GM12878 (cell line): ENCODE measurements at regions not wholly inside any gene's neighbourhood (a gene's known extent, or its start where the extent isn't known, plus 50 kb on each side); places are given as distances from the start of the nearest gene placed in this dataset.

ENCODE experiments used
- ATAC-seq: fragments of 200-7000 bp; cut with Tn5 transposase; 3 replicates; pipeline ENCODE4 v1.9.1; 2020; ENCODE audit warnings: mild to moderate bottlenecking, moderate library complexity
- BruUV-seq: library from RNA; stranded (reverse); fragments of 400-500 nt; replicated peaks from 2 replicates; lab custom pipeline; 2021; lab: Mats Ljungman, UMichigan
- CTCF ChIA-PET: fragments of 300-600 bp; sonication (Branson Sonifier 250); formaldehyde crosslinking; extraction: SDS; loops from one replicate; lab custom pipeline; 2021; ENCODE audit warnings: inconsistent platforms; lab: Yijun Ruan, JAX
- POLR2A ChIA-PET: fragments of 350-600 bp; formaldehyde crosslinking; extraction: SDS; loops from one replicate; lab custom pipeline; 2021; ENCODE audit warnings: inconsistent platforms; lab: Charles Lee
- RAD21 ChIA-PET: fragments of 300-600 bp; sonication (Branson Sonifier 250); formaldehyde crosslinking; loops from one replicate; lab custom pipeline; 2023; ENCODE audit warnings: antibody characterized with exemption; ENCODE audit not compliant: unreplicated experiment; lab: Charles Lee
- SMC1A ChIA-PET: fragments of 300-600 bp; sonication (Branson Sonifier 250); formaldehyde crosslinking; loops from one replicate; lab custom pipeline; 2023; ENCODE audit not compliant: unreplicated experiment, uncharacterized antibody; lab: Charles Lee
- DNase-seq: peaks from one replicate; pipeline ENCODE4 v3.0.0-alpha.2; 2011; ENCODE audit warnings: low read depth, low spot score
- FAIRE-seq: peaks from 3 replicates; lab custom pipeline; 2011; peaks lifted over from hg19 to GRCh38; lab: Jason Lieb, UNC
- H2AFZ ChIP-seq: 2 replicates; pipeline ENCODE4 v1.6.0; 2011; ENCODE audit warnings: low read depth, low read length, control low read depth; ENCODE audit not compliant: control insufficient read depth
- H3K27ac ChIP-seq: 2 replicates; pipeline ENCODE4 v1.5.1; 2011; ENCODE audit warnings: control low read depth; ENCODE audit not compliant: control insufficient read depth, insufficient read depth
- H3K27me3 ChIP-seq, 2 experiments: replicated peaks in 1 of 2; 2 replicates each; pipeline versions ENCODE4 v1.6.0 to v1.6.1; 2011; ENCODE audit warnings: low read length in 1 of 2; ENCODE audit not compliant: control insufficient read depth in 2 of 2, insufficient read depth in 2 of 2
- H3K36me3 ChIP-seq, 2 experiments: 2 replicates each; pipeline ENCODE4 v1.5.1; 2011; ENCODE audit warnings: low read length in 1 of 2; ENCODE audit not compliant: control insufficient read depth in 2 of 2, insufficient read depth in 2 of 2
- H3K4me1 ChIP-seq: 2 replicates; pipeline ENCODE4 v1.6.1; 2011; ENCODE audit warnings: mild to moderate bottlenecking, low read length, moderate library complexity, mixed read lengths; ENCODE audit not compliant: control insufficient read depth, insufficient read depth
- H3K4me2 ChIP-seq: 2 replicates; pipeline ENCODE4 v1.6.0; 2011; ENCODE audit warnings: control low read depth; ENCODE audit not compliant: control insufficient read depth, insufficient read depth
- H3K4me3 ChIP-seq: fragments of 200-600 bp; sonication (generic); 2 replicates; pipeline ENCODE4 v1.5.1; 2016
- H3K79me2 ChIP-seq: 2 replicates; pipeline ENCODE4 v1.6.0; 2011; ENCODE audit warnings: low read length; ENCODE audit not compliant: control insufficient read depth, insufficient read depth
- H3K9ac ChIP-seq: 2 replicates; pipeline ENCODE4 v1.8.0; 2011; ENCODE audit warnings: low read length, control low read depth, mixed read lengths; ENCODE audit not compliant: control insufficient read depth, insufficient read depth
- H3K9me3 ChIP-seq: replicated peaks from 3 replicates; pipeline ENCODE4 v1.5.1; 2011; ENCODE audit warnings: mild to moderate bottlenecking, low read length; ENCODE audit not compliant: control insufficient read depth, insufficient read depth
- H4K20me1 ChIP-seq: 2 replicates; pipeline ENCODE4 v1.6.0; 2011; ENCODE audit not compliant: control insufficient read depth, insufficient read depth
- ASH2L ChIP-seq: fragments of 300-600, 200-600 bp; sonication (generic); IDR thresholded peaks from 2 replicates; pipeline ENCODE4 v1.6.1; 2017; ENCODE audit warnings: low read depth, mild to moderate bottlenecking, borderline replicate concordance
- ATF7 ChIP-seq: fragments of 450-650 bp; IDR thresholded peaks from 2 replicates; pipeline ENCODE4 v1.6.1; 2016; ENCODE audit warnings: low read depth, mild to moderate bottlenecking
- MTA2 ChIP-seq: fragments of 450-650 bp; IDR thresholded peaks from 2 replicates; pipeline ENCODE4 v1.6.1; 2016; ENCODE audit warnings: low read depth, mild to moderate bottlenecking, moderate library complexity
- NFYA ChIP-seq: IDR thresholded peaks from 2 replicates; pipeline ENCODE4 v1.6.1; 2011; ENCODE audit warnings: low read depth, mild to moderate bottlenecking, low read length, improper control_type of control experiment, borderline replicate concordance
- NR2C1 ChIP-seq: fragments of 450-650 bp; IDR thresholded peaks from 2 replicates; pipeline ENCODE4 v1.6.1; 2017; ENCODE audit warnings: antibody characterized with exemption, mild to moderate bottlenecking, moderate library complexity
- POLR2AphosphoS5 ChIP-seq: IDR thresholded peaks from 2 replicates; pipeline ENCODE4 v1.6.1; 2011; ENCODE audit warnings: mild to moderate bottlenecking, low read length, inconsistent platforms
- STAT3 ChIP-seq: IDR thresholded peaks from 2 replicates; pipeline ENCODE4 v1.6.1; 2011; ENCODE audit warnings: low read depth, low read length, improper control_type of control experiment
- WGBS: methylation state at CpG from one replicate; pipeline ENCODE4 v1.1.6; 2016; ENCODE audit warnings: low lambda C conversion rate; ENCODE audit not compliant: insufficient replicate concordance, insufficient coverage; ENCODE audit errors: missing lambda C conversion rate; 5-methylcytosine and 5-hydroxymethylcytosine counted together
- in situ Hi-C: fragments of 300-500 bp; cut with MboI; formaldehyde crosslinking; loops from 9 replicates; pipeline ENCODE4 v1.14.3; 2018; ENCODE audit warnings: mixed read lengths
- intact Hi-C: fragments of 100-400 bp; cut with micrococcal nuclease; formaldehyde crosslinking; loops from one replicate; pipeline ENCODE4 v1.14.2; 2022; ENCODE audit not compliant: unreplicated experiment
- TF ChIP-seq, protein P1 (sequence below): IDR thresholded peaks from 2 replicates; pipeline ENCODE4 v1.6.1; 2012; ENCODE audit warnings: improper control_type of control experiment, low read depth, low read length; ENCODE audit not compliant: insufficient replicate concordance

DNA sequence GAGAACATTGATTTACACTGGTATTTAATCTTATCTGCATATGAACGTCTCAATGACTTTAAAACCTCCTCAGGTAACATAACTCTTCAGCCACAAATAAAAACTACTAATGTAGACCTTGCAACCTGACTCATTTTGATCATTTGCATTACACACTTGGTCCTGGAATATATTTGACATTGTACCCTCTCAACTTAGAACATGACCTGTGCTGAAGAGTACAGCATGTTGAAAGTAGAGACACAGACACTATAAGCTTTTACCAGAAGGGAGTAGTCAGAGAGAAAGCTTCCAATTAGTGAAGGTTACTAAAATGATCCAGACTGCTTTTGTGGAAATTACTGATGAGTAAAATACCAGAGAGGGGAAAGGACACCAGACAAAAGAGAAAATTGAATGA, 390.6 kb upstream of the ANO3 start:
- in situ Hi-C loops: no loop called here
- 0% methylated on average over 1 of the region's 1 CpG for WGBS

More for the DNA sequence above, 390.6 kb upstream of the ANO3 start:
- ChIA-PET SMC1A (no interaction called here), CTCF (no interaction called here), RAD21 (no interaction called here), POLR2A (no interaction called here)
- no peak overlapping the region for H3K4me2 ChIP-seq
- ATAC-seq (no peak), DNase-seq (no peak), FAIRE-seq (no peak)
- H2AFZ ChIP-seq: no peak overlapping the region
- no peak overlapping the region for H3K27ac ChIP-seq
- H3K9me3 ChIP-seq: no peaks in the 10 kb centered on the region
- no TSS peak for BruUV-seq
- H3K36me3 ChIP-seq: no peaks in the 10 kb centered on the region
- H3K79me2 ChIP-seq: no peaks in the 10 kb centered on the region
- intact Hi-C loops: no loop called here
- H3K9ac ChIP-seq: no peak overlapping the region
- no peaks in the 10 kb centered on the region for H3K4me1 ChIP-seq
- TF ChIP-seq ASH2L: no peak
- TF ChIP-seq STAT3: no peak
- TF ChIP-seq, protein P1, sequence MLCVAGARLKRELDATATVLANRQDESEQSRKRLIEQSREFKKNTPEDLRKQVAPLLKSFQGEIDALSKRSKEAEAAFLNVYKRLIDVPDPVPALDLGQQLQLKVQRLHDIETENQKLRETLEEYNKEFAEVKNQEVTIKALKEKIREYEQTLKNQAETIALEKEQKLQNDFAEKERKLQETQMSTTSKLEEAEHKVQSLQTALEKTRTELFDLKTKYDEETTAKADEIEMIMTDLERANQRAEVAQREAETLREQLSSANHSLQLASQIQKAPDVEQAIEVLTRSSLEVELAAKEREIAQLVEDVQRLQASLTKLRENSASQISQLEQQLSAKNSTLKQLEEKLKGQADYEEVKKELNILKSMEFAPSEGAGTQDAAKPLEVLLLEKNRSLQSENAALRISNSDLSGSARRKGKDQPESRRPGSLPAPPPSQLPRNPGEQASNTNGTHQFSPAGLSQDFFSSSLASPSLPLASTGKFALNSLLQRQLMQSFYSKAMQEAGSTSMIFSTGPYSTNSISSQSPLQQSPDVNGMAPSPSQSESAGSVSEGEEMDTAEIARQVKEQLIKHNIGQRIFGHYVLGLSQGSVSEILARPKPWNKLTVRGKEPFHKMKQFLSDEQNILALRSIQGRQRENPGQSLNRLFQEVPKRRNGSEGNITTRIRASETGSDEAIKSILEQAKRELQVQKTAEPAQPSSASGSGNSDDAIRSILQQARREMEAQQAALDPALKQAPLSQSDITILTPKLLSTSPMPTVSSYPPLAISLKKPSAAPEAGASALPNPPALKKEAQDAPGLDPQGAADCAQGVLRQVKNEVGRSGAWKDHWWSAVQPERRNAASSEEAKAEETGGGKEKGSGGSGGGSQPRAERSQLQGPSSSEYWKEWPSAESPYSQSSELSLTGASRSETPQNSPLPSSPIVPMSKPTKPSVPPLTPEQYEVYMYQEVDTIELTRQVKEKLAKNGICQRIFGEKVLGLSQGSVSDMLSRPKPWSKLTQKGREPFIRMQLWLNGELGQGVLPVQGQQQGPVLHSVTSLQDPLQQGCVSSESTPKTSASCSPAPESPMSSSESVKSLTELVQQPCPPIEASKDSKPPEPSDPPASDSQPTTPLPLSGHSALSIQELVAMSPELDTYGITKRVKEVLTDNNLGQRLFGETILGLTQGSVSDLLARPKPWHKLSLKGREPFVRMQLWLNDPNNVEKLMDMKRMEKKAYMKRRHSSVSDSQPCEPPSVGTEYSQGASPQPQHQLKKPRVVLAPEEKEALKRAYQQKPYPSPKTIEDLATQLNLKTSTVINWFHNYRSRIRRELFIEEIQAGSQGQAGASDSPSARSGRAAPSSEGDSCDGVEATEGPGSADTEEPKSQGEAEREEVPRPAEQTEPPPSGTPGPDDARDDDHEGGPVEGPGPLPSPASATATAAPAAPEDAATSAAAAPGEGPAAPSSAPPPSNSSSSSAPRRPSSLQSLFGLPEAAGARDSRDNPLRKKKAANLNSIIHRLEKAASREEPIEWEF: no peak
- no peak for TF ChIP-seq POLR2AphosphoS5
- TF ChIP-seq MTA2: no peak
- no peak for TF ChIP-seq NFYA
- no peak for TF ChIP-seq NR2C1
- TF ChIP-seq ATF7: no peak
- H3K27me3 ChIP-seq: no peaks in the 10 kb centered on the region
- H3K4me3 ChIP-seq: no peak overlapping the region
- no peaks in the 10 kb centered on the region for H4K20me1 ChIP-seq
